Type B pancreatic cell (in vitro differentiated cells): ENCODE measurements at regions not wholly inside any gene's neighbourhood (a gene's known extent, or its start where the extent isn't known, plus 50 kb on each side); places are given as distances from the start of the nearest gene placed in this dataset.

Source experiments
- DNase-seq: peaks from one replicate; pipeline ENCODE4 v3.0.0; 2021; ENCODE audit warnings: mixed read lengths; ENCODE audit not compliant: unreplicated experiment; ENCODE audit errors: extremely low spot score
- H3K27ac Mint-ChIP-seq: 2 replicates; pipeline ENCODE4 v1.8.0; 2021; ENCODE audit warnings: mild to moderate bottlenecking, mixed read lengths
- H3K27me3 Mint-ChIP-seq: 2 replicates; pipeline ENCODE4 v1.8.0; 2021; ENCODE audit warnings: mixed read lengths
- H3K36me3 Mint-ChIP-seq: 2 replicates; pipeline ENCODE4 v1.8.0; 2021; ENCODE audit warnings: mixed read lengths
- H3K4me1 Mint-ChIP-seq: one replicate; pipeline ENCODE4 v1.8.0; 2021; ENCODE audit warnings: mixed read lengths; ENCODE audit not compliant: unreplicated experiment
- H3K4me3 Mint-ChIP-seq: 2 replicates; pipeline ENCODE4 v1.8.0; 2021; ENCODE audit warnings: mild to moderate bottlenecking, mixed read lengths
- H3K9me3 Mint-ChIP-seq: 2 replicates; pipeline ENCODE4 v1.8.0; 2021; ENCODE audit warnings: mixed read lengths
- CTCF ChIP-seq: fragments of 200-600 bp; sonication (generic); conservative IDR thresholded peaks from 2 replicates; pipeline ENCODE4 v1.5.0; 2021; ENCODE audit warnings: antibody characterized with exemption, mild to moderate bottlenecking

DNA sequence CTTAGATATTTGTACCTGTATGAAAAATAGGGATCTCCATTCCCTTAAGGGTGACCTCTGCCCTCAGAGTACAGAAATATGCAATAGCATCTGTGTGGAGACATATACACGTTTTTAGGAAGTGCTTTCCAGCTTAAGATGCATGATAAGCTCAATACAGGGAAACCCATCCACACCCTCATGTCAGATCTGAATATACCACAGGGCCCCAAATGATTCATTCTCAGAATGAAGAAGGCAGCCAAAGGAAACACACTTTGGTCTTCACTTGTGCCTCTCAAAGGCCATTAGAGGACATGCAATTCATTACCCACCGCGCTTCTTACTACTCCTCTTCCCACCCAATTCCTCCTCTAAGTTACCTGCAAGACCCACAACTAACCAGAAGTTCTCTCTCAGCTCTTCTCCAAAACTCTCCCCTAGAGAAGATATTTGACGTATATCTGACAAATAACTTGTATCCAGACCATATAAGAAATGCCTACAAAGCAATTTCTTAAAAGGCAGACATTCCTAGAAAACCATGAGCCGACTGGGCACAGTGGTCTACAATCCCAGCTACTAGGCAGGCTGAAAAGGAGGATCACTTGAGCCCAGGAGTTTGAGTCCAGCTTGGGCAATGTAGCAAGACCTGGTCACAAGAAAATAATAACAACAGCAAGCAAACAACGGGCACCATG lies 103.0 kb downstream of the OAT start:
- H3K9me3 Mint-ChIP-seq = no peaks in the 10 kb centered on the region
- H3K36me3 Mint-ChIP-seq = no peaks in the 10 kb centered on the region
- no peak for DNase-seq
- H3K27me3 Mint-ChIP-seq = peaks cover 6% of the 10 kb centered on the region
- no peak for TF ChIP-seq CTCF
- H3K4me3 Mint-ChIP-seq = no peak overlapping the region
- no peaks in the 10 kb centered on the region for H3K4me1 Mint-ChIP-seq
- H3K27ac Mint-ChIP-seq = no peak overlapping the region

DNA sequence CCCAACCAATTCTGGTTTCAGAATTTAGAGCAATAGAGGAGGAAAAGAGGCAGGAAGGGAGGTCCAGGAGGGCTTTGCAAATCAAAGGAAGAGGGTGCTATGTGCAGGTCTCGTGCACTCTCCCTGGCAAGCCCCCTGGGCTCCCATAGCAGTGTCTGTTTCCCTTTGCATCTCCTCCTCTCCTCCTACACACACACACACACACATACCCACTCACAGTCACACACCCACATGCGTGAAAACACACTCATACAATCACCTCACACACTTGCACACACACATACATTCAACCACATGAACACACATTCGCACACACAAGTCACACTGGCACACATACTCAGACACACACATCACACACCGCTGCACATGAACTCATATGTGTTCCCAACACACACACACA lies 105.3 kb downstream of the OAT start:
- Mint-ChIP-seq H3K27ac (no peak overlapping the region), H3K36me3 (no peaks in the 10 kb centered on the region), H3K4me1 (no peaks in the 10 kb centered on the region), H3K4me3 (no peak overlapping the region), H3K9me3 (no peaks in the 10 kb centered on the region), H3K27me3 (peaks cover 9% of the 10 kb centered on the region)
- DNase-seq = no peak
- TF ChIP-seq CTCF = no peak

DNA sequence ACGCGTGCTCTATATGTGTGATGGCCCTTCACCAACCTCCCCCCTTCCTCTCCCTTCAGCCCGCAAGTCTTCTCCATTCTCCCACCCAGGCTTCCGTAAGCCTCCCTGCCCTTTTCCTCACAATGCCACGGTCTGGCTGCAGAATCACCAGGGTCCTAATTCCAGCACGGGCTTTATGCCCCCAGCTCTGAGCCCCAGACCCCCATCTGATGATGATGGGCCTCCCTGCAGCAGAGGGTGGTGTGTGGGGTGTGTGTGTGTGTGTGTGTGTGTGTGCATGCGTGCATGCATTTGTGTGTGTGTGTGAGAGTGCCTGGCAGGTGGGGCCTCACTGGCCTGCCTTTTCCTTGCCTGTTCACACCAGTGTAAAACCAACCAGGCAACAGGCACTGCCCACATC lies 109.9 kb downstream of the OAT start:
- Mint-ChIP-seq H3K36me3 (no peaks in the 10 kb centered on the region), H3K4me1 (no peaks in the 10 kb centered on the region), H3K27me3 (peaks cover 3% of the 10 kb centered on the region), H3K4me3 (no peak overlapping the region), H3K9me3 (no peaks in the 10 kb centered on the region), H3K27ac (no peak overlapping the region)
- TF ChIP-seq CTCF = no peak
- no peak for DNase-seq

GRCh38 chr10:124308056-124308645 lies 110.6 kb downstream of the OAT start:
- no peak for TF ChIP-seq CTCF
- H3K36me3 Mint-ChIP-seq = no peaks in the 10 kb centered on the region
- no peak overlapping the region for H3K4me3 Mint-ChIP-seq
- no peak overlapping the region for H3K27ac Mint-ChIP-seq
- H3K4me1 Mint-ChIP-seq = no peaks in the 10 kb centered on the region
- peaks cover 3% of the 10 kb centered on the region for H3K27me3 Mint-ChIP-seq
- no peaks in the 10 kb centered on the region for H3K9me3 Mint-ChIP-seq
- DNase-seq = no peak

GRCh38 chr10:124307591-124307990 lies 111.1 kb downstream of the OAT start:
- no peaks in the 10 kb centered on the region for H3K36me3 Mint-ChIP-seq
- H3K27me3 Mint-ChIP-seq = peaks cover 3% of the 10 kb centered on the region
- H3K4me1 Mint-ChIP-seq = no peaks in the 10 kb centered on the region
- H3K4me3 Mint-ChIP-seq = no peak overlapping the region
- no peak for DNase-seq
- H3K9me3 Mint-ChIP-seq = no peaks in the 10 kb centered on the region
- H3K27ac Mint-ChIP-seq = no peak overlapping the region
- TF ChIP-seq CTCF = no peak
